Cardiac muscle cell (in vitro differentiated cells and primary cell): ENCODE measurements at regions not wholly inside any gene's neighbourhood (a gene's known extent, or its start where the extent isn't known, plus 50 kb on each side); places are given as distances from the start of the nearest gene placed in this dataset.
"Not testable (repeated sequence)": the region's sequence is repeated elsewhere in the genome, so short reads cannot be mapped to it uniquely, and the experiment has no call there.

Experiments
- DNase-seq, 2 donors: peaks; one replicate each; pipeline versions ENCODE4 v3.0.0 to v3.0.0-alpha.2; 2010 to 2017; ENCODE audit warnings: low read depth in 1 of 2, low spot score in 1 of 2
- H3K27ac ChIP-seq: fragments of 200-600 bp; sonication (generic); 2 replicates; pipeline ENCODE4 v1.5.1; 2016
- H3K27me3 ChIP-seq: fragments of 200-600 bp; sonication (generic); 2 replicates; pipeline ENCODE4 v1.6.0; 2016; ENCODE audit warnings: control low read depth
- H3K36me3 ChIP-seq: fragments of 200-600 bp; sonication (generic); 2 replicates; pipeline ENCODE4 v1.5.1; 2016; ENCODE audit warnings: control low read depth
- H3K4me1 ChIP-seq: fragments of 200-600 bp; sonication (generic); 2 replicates; pipeline ENCODE4 v1.8.1; 2017; ENCODE audit warnings: low read depth, mild to moderate bottlenecking, mixed run types
- H3K4me3 ChIP-seq: fragments of 200-600 bp; sonication (generic); 2 replicates; pipeline ENCODE4 v1.5.1; 2016; ENCODE audit warnings: mild to moderate bottlenecking
- H3K9me3 ChIP-seq: fragments of 200-600 bp; sonication (generic); 2 replicates; pipeline ENCODE4 v1.5.1; 2017; ENCODE audit warnings: low read depth, mild to moderate bottlenecking, control low read depth
- TF ChIP-seq, protein P1 (sequence below): IDR thresholded peaks from 2 replicates; pipeline ENCODE4 v1.5.1; 2012; ENCODE audit warnings: low read depth, mild to moderate bottlenecking, low read length

DNA sequence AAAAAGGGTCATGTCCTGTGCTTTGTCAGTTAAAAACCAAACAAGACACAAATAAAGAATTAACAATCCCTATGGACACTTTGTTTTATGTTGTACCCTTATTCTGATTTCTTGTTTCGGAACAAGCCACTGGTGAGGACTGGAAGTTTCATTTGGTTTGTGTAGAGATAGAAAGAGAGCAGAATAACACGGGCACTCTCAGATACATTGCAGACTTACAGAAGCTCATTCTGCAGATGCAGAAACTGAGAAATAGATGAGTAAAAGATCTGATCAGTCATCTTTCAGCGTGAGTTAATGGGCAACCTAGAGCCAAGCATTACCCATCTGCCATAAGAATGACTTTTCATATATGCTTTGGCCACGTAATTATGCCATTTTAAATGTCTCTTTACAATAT is 407.6 kb downstream of the RAB38 start:
- TF ChIP-seq, protein P1, sequence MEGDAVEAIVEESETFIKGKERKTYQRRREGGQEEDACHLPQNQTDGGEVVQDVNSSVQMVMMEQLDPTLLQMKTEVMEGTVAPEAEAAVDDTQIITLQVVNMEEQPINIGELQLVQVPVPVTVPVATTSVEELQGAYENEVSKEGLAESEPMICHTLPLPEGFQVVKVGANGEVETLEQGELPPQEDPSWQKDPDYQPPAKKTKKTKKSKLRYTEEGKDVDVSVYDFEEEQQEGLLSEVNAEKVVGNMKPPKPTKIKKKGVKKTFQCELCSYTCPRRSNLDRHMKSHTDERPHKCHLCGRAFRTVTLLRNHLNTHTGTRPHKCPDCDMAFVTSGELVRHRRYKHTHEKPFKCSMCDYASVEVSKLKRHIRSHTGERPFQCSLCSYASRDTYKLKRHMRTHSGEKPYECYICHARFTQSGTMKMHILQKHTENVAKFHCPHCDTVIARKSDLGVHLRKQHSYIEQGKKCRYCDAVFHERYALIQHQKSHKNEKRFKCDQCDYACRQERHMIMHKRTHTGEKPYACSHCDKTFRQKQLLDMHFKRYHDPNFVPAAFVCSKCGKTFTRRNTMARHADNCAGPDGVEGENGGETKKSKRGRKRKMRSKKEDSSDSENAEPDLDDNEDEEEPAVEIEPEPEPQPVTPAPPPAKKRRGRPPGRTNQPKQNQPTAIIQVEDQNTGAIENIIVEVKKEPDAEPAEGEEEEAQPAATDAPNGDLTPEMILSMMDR: no peak
- no peak for DNase-seq
- H3K27ac ChIP-seq: no peak overlapping the region
- no peaks in the 10 kb centered on the region for H3K36me3 ChIP-seq
- H3K4me3 ChIP-seq: no peak overlapping the region
- no peaks in the 10 kb centered on the region for H3K9me3 ChIP-seq
- no peaks in the 10 kb centered on the region for H3K27me3 ChIP-seq
- no peaks in the 10 kb centered on the region for H3K4me1 ChIP-seq

DNA sequence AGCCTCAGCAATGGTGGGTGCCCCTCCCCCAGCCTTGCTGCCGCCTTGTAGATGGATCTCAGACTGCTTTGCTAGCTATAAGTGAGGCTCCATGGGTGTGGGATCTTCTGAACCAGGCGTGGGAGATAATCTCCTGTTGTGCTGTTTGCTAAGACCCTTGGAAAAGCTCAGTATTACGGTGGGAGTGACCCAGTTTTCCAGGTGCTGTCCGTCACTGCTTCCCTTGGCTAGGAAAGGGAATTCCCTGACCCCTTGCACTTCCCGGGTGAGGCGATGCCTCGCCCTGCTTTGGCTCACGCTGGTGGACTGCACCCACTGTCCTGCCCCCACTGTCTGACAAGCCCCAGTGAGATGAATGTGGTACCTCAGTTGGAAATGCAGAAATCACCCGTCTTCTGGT is 411.2 kb downstream of the RAB38 start:
- H3K36me3 ChIP-seq, DNase-seq, H3K9me3 ChIP-seq, H3K27me3 ChIP-seq, H3K27ac ChIP-seq, H3K4me3 ChIP-seq, H3K4me1 ChIP-seq: not testable (repeated sequence)

DNA sequence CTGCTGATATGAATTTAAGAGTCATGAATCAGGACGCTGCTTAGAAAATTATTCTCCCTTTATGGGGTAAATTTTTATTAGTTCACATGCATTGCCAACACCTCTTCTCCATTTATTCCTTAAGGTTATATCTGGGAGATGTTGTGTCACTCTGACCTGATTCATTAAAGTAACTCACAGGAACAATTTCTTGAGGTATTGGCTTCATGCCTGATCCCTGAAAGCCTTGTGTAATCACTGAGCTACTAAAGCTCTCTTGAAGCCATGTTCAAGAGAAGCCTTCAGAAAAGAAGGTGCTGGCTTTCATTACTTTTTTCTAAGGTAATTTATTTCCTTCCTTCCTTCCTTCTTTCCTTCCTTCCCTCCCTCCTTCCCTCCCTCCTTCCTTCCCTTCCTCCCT is 420.6 kb downstream of the RAB38 start:
- Histone ChIP-seq H3K27me3 (no peaks in the 10 kb centered on the region), H3K9me3 (no peaks in the 10 kb centered on the region), H3K27ac (no peak overlapping the region), H3K4me1 (no peaks in the 10 kb centered on the region), H3K36me3 (no peaks in the 10 kb centered on the region), H3K4me3 (no peak overlapping the region)
- DNase-seq: no peak
- TF ChIP-seq, protein P1: no peak

DNA sequence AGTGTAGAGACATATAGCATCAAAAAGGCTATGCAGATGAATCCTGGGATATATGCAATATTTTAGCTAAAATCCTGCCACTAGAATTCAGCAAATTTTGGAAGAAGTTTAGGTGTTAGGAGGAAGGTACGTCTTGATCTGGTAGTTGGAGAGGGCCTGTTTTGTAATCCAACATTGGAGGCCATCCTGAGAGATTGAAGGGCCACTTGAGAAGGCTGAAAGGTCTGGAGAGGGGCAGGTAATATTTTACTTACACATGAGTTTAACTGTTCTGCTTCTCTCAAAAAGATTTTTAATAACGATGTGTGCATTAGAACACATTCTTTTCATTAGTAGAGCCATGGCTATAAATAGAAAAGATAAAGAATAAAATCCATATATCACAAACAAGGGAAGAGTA is 422.1 kb downstream of the RAB38 start:
- Histone ChIP-seq H3K27ac (no peak overlapping the region), H3K36me3 (no peaks in the 10 kb centered on the region), H3K9me3 (no peaks in the 10 kb centered on the region), H3K4me1 (no peaks in the 10 kb centered on the region), H3K4me3 (no peak overlapping the region), H3K27me3 (no peaks in the 10 kb centered on the region)
- DNase-seq: no peak
- TF ChIP-seq, protein P1: no peak

DNA sequence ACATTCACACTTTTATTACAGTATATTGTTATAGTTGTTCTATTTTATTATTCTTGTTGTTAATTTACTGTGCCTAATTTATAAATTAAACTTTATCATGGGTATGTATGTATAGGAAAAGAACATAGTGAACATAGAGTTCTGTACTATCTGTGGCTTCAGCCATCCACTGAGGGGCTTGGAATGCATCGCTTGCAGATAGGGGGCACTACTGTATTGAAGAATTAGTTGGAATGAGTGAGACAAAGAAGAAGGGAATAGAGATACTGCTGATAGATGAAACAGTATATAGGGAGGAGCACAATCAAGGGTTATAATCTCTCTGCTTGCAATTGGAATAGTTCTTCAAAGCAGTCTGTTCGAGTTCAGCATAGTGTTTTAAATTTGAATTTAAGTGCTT is 432.2 kb downstream of the RAB38 start:
- Histone ChIP-seq H3K27me3 (no peaks in the 10 kb centered on the region), H3K27ac (no peak overlapping the region), H3K4me3 (no peak overlapping the region), H3K9me3 (no peaks in the 10 kb centered on the region), H3K4me1 (no peaks in the 10 kb centered on the region), H3K36me3 (no peaks in the 10 kb centered on the region)
- TF ChIP-seq, protein P1: no peak
- peak in 1 of 2 donors; percentile 23 for DNase-seq

DNA sequence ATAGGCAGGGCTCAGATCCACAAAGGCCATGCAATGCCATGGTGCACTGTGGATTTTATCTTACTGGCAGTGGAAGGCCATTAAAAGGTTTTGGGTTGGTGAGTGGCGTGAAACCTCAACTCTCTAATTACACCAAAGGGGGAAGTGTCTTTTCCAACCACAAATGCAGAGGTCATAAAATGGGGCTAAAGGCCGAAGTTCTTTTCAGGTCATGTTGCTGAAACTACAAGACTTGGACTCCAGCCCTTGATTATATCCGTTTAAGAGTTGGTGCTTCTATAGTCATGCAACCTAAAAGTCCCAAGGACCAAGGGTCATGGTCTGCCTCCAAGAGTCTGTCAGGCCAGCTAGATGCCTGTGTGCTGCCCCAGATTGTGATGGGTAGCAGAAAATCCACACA is 434.3 kb downstream of the RAB38 start:
- no peaks in the 10 kb centered on the region for H3K9me3 ChIP-seq
- TF ChIP-seq, protein P1: no peak
- H3K4me3 ChIP-seq: no peak overlapping the region
- H3K27me3 ChIP-seq: no peaks in the 10 kb centered on the region
- DNase-seq: no peak
- H3K36me3 ChIP-seq: no peaks in the 10 kb centered on the region
- no peak overlapping the region for H3K27ac ChIP-seq
- H3K4me1 ChIP-seq: no peaks in the 10 kb centered on the region
